Small intestine (tissue), 7 donors: ENCODE measurements at regions not wholly inside any gene's neighbourhood (a gene's known extent, or its start where the extent isn't known, plus 50 kb on each side); places are given as distances from the start of the nearest gene placed in this dataset.
A peak's percentile ranks its signal among the peaks of the same experiment; 100 is the strongest.

Experiments used
- DNase-seq, 2 donors: peaks; one replicate each; pipeline versions ENCODE4 v3.0.0 to v3.0.0-alpha.2; 2013
- FAIRE-seq: peaks from 2 replicates; lab custom pipeline; 2012; peaks lifted over from hg19 to GRCh38; lab: Jason Lieb, UNC
- H3K27ac ChIP-seq, 3 donors: one replicate each; pipeline ENCODE4 v1.5.1; 2013; ENCODE audit warnings: low read length in 2 of 3, mild to moderate bottlenecking in 2 of 3, control low read depth in 1 of 3, inconsistent platforms in 1 of 3, low read depth in 1 of 3, moderate library complexity in 1 of 3
- H3K27me3 ChIP-seq, 3 donors: one replicate each; pipeline ENCODE4 v1.6.1; 2013; ENCODE audit warnings: low read length in 3 of 3, inconsistent platforms in 1 of 3; ENCODE audit not compliant: control insufficient read depth in 3 of 3, insufficient read depth in 3 of 3
- H3K36me3 ChIP-seq, 3 donors: one replicate each; pipeline ENCODE4 v1.6.1; 2013; ENCODE audit warnings: low read length in 3 of 3, inconsistent platforms in 1 of 3, low read depth in 1 of 3, mild to moderate bottlenecking in 1 of 3, moderate library complexity in 1 of 3; ENCODE audit not compliant: control insufficient read depth in 3 of 3, insufficient read depth in 2 of 3
- H3K4me1 ChIP-seq, 3 donors: one replicate each; pipeline ENCODE4 v1.6.1; 2013; ENCODE audit warnings: low read length in 2 of 3, inconsistent platforms in 1 of 3, low read depth in 1 of 3, mild to moderate bottlenecking in 1 of 3, moderate library complexity in 1 of 3; ENCODE audit not compliant: control insufficient read depth in 3 of 3, insufficient read depth in 2 of 3
- H3K4me3 ChIP-seq, 3 donors: one replicate each; pipeline ENCODE4 v1.5.1; 2013; ENCODE audit warnings: low read length in 3 of 3, control low read depth in 1 of 3, inconsistent platforms in 1 of 3, low read depth in 1 of 3, mild to moderate bottlenecking in 1 of 3, moderate library complexity in 1 of 3
- H3K9me3 ChIP-seq, 2 donors: one replicate each; pipeline ENCODE4 v1.6.1; 2013; ENCODE audit warnings: low read depth in 1 of 2, low read length in 1 of 2; ENCODE audit not compliant: control insufficient read depth in 2 of 2, insufficient read depth in 1 of 2
- WGBS, 3 donors: extraction: QIAGEN DNeasy Blood & Tissue Kit; methylation state at CpG; one replicate each; pipeline ENCODE4 v1.1.7; 2013; 5-methylcytosine and 5-hydroxymethylcytosine counted together
- donor health status: healthy with polysubstance abuse.
- donor health status: control.
- donor health status: control.
- donor health status: Bipolar disorder and iron deficiency.
- donor health status: healthy.

GRCh38 chr17:13421581-13422130 is 180.1 kb downstream of the HS3ST3A1 start:
- Histone ChIP-seq H3K36me3 (no peaks in the 10 kb centered on the region), H3K9me3 (peaks cover 0 to 5% of the 10 kb centered on the region in 2 donors), H3K4me3 (no peak overlapping the region), H3K27me3 (no peaks in the 10 kb centered on the region), H3K4me1 (peaks cover 0 to 22% (median 4%) of the 10 kb centered on the region in 3 donors), H3K27ac (peak overlapping the region in 1 of 3 donors; percentile 64)
- no peak for DNase-seq
- FAIRE-seq, result no peak
- 64 to 73% (median 71%) methylated on average over 2 of the region's 2 CpGs for WGBS, 3 donors

GRCh38 chr17:13420878-13421277 is 180.9 kb downstream of the HS3ST3A1 start:
- Histone ChIP-seq H3K27ac (peak overlapping the region in 2 of 3 donors; percentile 36 to 88), H3K4me3 (no peak overlapping the region), H3K4me1 (peaks cover 0 to 27% (median 6%) of the 10 kb centered on the region in 3 donors), H3K9me3 (peaks cover 0 to 5% of the 10 kb centered on the region in 2 donors), H3K27me3 (no peaks in the 10 kb centered on the region), H3K36me3 (no peaks in the 10 kb centered on the region)
- DNase-seq, result peak; percentile 68 to 86
- FAIRE-seq, result no peak
- WGBS, 3 donors, result 40 to 68% (median 49%) methylated on average over 2 of the region's 2 CpGs

- peak overlapping the region in 2 of 3 donors; percentile 36 to 88 for H3K27ac ChIP-seq
- no peaks in the 10 kb centered on the region for H3K36me3 ChIP-seq
- no peak overlapping the region for H3K4me3 ChIP-seq
- peaks cover 0 to 5% of the 10 kb centered on the region in 2 donors for H3K9me3 ChIP-seq
- H3K27me3 ChIP-seq, result no peaks in the 10 kb centered on the region
- DNase-seq (peak; percentile 40 to 61), FAIRE-seq (no peak)
- H3K4me1 ChIP-seq, result peaks cover 0 to 29% (median 7%) of the 10 kb centered on the region in 3 donors
- WGBS, 3 donors, result 85 to 88% (median 86%) methylated on average over 1 of the region's 1 CpG
Measured at GRCh38 chr17:13420418-13420826, 181.3 kb downstream of the HS3ST3A1 start.

- WGBS, 3 donors, result 86 to 92% (median 89%) methylated on average over 6 of the region's 6 CpGs
- FAIRE-seq, result no peak
- H3K4me3 ChIP-seq, result no peak overlapping the region
Measured at GRCh38 chr17:13419676-13420075, 182.1 kb downstream of the HS3ST3A1 start.

GRCh38 chr17:13418891-13419290 is 182.8 kb downstream of the HS3ST3A1 start:
- no peaks in the 10 kb centered on the region for H3K27me3 ChIP-seq
- DNase-seq (no peak), FAIRE-seq (no peak)
- H3K27ac ChIP-seq, result no peak overlapping the region
- H3K9me3 ChIP-seq, result peaks cover 0 to 5% of the 10 kb centered on the region in 2 donors
- H3K36me3 ChIP-seq, result no peaks in the 10 kb centered on the region
- no peak overlapping the region for H3K4me3 ChIP-seq
- peaks cover 0 to 29% (median 7%) of the 10 kb centered on the region in 3 donors for H3K4me1 ChIP-seq
- 84 to 85% (median 85%) methylated on average over 2 of the region's 2 CpGs for WGBS, 3 donors

More at GRCh38 chr17:13419676-13420075, 182.1 kb downstream of the HS3ST3A1 start:
- Histone ChIP-seq H3K27ac (peak overlapping the region in 1 of 3 donors; percentile 26), H3K27me3 (no peaks in the 10 kb centered on the region), H3K9me3 (peaks cover 0 to 5% of the 10 kb centered on the region in 2 donors), H3K36me3 (no peaks in the 10 kb centered on the region), H3K4me1 (peaks cover 0 to 29% (median 7%) of the 10 kb centered on the region in 3 donors)
- no peak for DNase-seq

- 59 to 68% (median 67%) methylated on average over 2 of the region's 2 CpGs for WGBS, 3 donors
- no peaks in the 10 kb centered on the region for H3K27me3 ChIP-seq
- no peaks in the 10 kb centered on the region for H3K36me3 ChIP-seq
- FAIRE-seq, result no peak
- peaks cover 0 to 28% (median 7%) of the 10 kb centered on the region in 3 donors for H3K4me1 ChIP-seq
- H3K9me3 ChIP-seq, result peaks cover 0 to 5% of the 10 kb centered on the region in 2 donors
- no peak for DNase-seq
- no peak overlapping the region for H3K4me3 ChIP-seq
- H3K27ac ChIP-seq, result no peak overlapping the region
Measured at GRCh38 chr17:13417381-13417950, 184.3 kb downstream of the HS3ST3A1 start.

GRCh38 chr17:13416748-13417363 is 184.9 kb downstream of the HS3ST3A1 start:
- Histone ChIP-seq H3K36me3 (no peaks in the 10 kb centered on the region), H3K27me3 (no peaks in the 10 kb centered on the region), H3K9me3 (peaks cover 0 to 5% of the 10 kb centered on the region in 2 donors), H3K27ac (no peak overlapping the region), H3K4me1 (peaks cover 0 to 22% (median 5%) of the 10 kb centered on the region in 3 donors), H3K4me3 (no peak overlapping the region)
- no peak for FAIRE-seq
- WGBS, 3 donors, result 57 to 84% (median 58%) methylated on average over 3 of the region's 3 CpGs
- no peak for DNase-seq

GRCh38 chr17:13415871-13416416 is 185.8 kb downstream of the HS3ST3A1 start:
- FAIRE-seq, result no peak
- H3K27me3 ChIP-seq, result no peaks in the 10 kb centered on the region
- peak; percentile 25 to 77 for DNase-seq
- no peak overlapping the region for H3K27ac ChIP-seq
- no peak overlapping the region for H3K4me3 ChIP-seq
- peaks cover 0 to 5% of the 10 kb centered on the region in 2 donors for H3K9me3 ChIP-seq
- H3K36me3 ChIP-seq, result no peaks in the 10 kb centered on the region
- 18 to 25% (median 24%) methylated on average over 13 of the region's 13 CpGs for WGBS, 3 donors
- H3K4me1 ChIP-seq, result peaks cover 0 to 18% (median 5%) of the 10 kb centered on the region in 3 donors
